Erythroblast (primary cell): ENCODE measurements at regions not wholly inside any gene's neighbourhood (a gene's known extent, or its start where the extent isn't known, plus 50 kb on each side); places are given as distances from the start of the nearest gene placed in this dataset.

Source experiments
- GATA1 ChIP-seq: IDR thresholded peaks from 2 replicates; pipeline ENCODE4 v1.6.1; 2011; ENCODE audit warnings: low read depth, mild to moderate bottlenecking, control low read depth, low read length, moderate library complexity
- POLR2A ChIP-seq: IDR thresholded peaks from 2 replicates; pipeline ENCODE4 v1.6.1; 2011; ENCODE audit warnings: mild to moderate bottlenecking, low read length

DNA sequence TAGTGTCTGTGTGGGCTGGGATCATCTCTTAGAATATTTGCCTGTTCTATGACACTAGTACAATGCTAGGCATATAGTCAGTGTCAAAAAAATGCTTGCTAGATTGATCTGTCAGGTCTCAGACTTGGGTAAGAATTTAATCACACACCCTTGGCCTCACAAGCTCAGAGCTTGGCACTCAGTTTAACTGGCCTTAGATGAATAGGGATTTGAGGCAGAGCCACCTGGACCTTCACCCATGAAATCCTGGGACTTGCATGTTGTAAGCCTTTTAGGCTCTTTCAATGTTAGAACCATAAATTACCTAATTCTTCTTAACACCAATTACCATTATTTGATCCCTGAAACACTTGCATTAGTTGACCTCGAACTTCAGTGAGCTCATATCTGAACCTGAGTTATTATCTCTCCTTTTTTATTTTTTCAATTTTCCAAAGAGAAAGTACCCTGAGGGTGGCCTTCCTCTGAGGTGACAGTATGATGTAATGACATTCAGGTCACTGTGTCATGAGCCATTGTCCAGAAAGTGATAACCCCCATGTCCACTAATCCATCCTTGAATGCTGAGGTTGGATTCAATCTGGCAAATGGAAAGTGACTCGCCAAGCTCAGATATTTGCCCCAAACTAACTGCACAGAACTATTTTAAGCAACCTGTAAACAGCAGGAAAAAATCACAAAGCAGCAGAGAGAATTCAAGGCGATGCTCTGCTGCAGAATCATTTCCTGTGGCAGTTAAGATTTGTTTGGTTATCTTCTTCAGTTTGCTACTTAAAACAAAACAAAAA is 615.2 kb upstream of the NR2F2 start:
- TF ChIP-seq POLR2A (no peak), GATA1 (no peak)
